Mesenchymal stem cell (in vitro differentiated cells and primary cell): ENCODE measurements at regions not wholly inside any gene's neighbourhood (a gene's known extent, or its start where the extent isn't known, plus 50 kb on each side); places are given as distances from the start of the nearest gene placed in this dataset.
"Not testable (repeated sequence)": the region's sequence is repeated elsewhere in the genome, so short reads cannot be mapped to it uniquely, and the experiment has no call there.

ENCODE experiments used
- DNase-seq: peaks from one replicate; pipeline ENCODE4 v3.0.0-alpha.2; 2013
- H2AFZ ChIP-seq: one replicate; pipeline ENCODE4 v1.6.1; 2013; ENCODE audit warnings: low read depth, mild to moderate bottlenecking, control low read depth, inconsistent platforms, low read length, moderate library complexity
- H2AK5ac ChIP-seq: 2 replicates; pipeline ENCODE4 v1.6.1; 2013; ENCODE audit warnings: low read length, moderate library complexity, mild to moderate bottlenecking, inconsistent platforms; ENCODE audit not compliant: severe bottlenecking
- H2BK120ac ChIP-seq: one replicate; pipeline ENCODE4 v1.6.1; 2013; ENCODE audit warnings: low read depth, mild to moderate bottlenecking, inconsistent platforms, low read length, moderate library complexity
- H2BK12ac ChIP-seq, 2 experiments: one replicate each; pipeline ENCODE4 v1.6.1; 2013; ENCODE audit warnings: inconsistent platforms in 2 of 2, low read length in 2 of 2, mild to moderate bottlenecking in 2 of 2, moderate library complexity in 2 of 2, control low read depth in 1 of 2
- H2BK15ac ChIP-seq: one replicate; pipeline ENCODE4 v1.6.1; 2013; ENCODE audit warnings: mild to moderate bottlenecking, low read depth, inconsistent platforms; ENCODE audit not compliant: poor library complexity, severe bottlenecking
- H2BK5ac ChIP-seq: 2 replicates; pipeline ENCODE4 v1.6.1; 2013; ENCODE audit warnings: low read depth, mild to moderate bottlenecking, low read length, control low read depth, inconsistent platforms; ENCODE audit not compliant: poor library complexity, severe bottlenecking
- H3K14ac ChIP-seq, 2 experiments: one replicate each; pipeline ENCODE4 v1.6.1; 2013; ENCODE audit warnings: inconsistent platforms in 2 of 2, low read length in 2 of 2, control low read depth in 1 of 2, mild to moderate bottlenecking in 1 of 2, moderate library complexity in 1 of 2
- H3K18ac ChIP-seq, 2 experiments: one replicate each; pipeline ENCODE4 v1.6.1; 2013; ENCODE audit warnings: inconsistent platforms in 2 of 2, low read length in 2 of 2, control low read depth in 1 of 2, low read depth in 1 of 2, mild to moderate bottlenecking in 1 of 2
- H3K23ac ChIP-seq, 2 experiments: one replicate each; pipeline ENCODE4 v1.6.1; 2013; ENCODE audit warnings: inconsistent platforms in 2 of 2, low read length in 2 of 2, mild to moderate bottlenecking in 2 of 2, moderate library complexity in 2 of 2, control low read depth in 1 of 2
- H3K27ac ChIP-seq: 2 replicates; pipeline ENCODE4 v1.5.1; 2013; ENCODE audit warnings: mild to moderate bottlenecking, moderate library complexity, low read length, control low read depth, inconsistent platforms; ENCODE audit not compliant: poor library complexity, severe bottlenecking
- H3K27me3 ChIP-seq, 2 experiments: 2 replicates each; pipeline versions ENCODE4 v1.6.1 to v1.7.0; 2013; ENCODE audit warnings: low read length in 2 of 2, mild to moderate bottlenecking in 2 of 2, moderate library complexity in 2 of 2, control low read depth in 1 of 2, inconsistent platforms in 1 of 2; ENCODE audit not compliant: control insufficient read depth in 1 of 2, insufficient read depth in 1 of 2
- H3K36me3 ChIP-seq, 2 experiments: 2 replicates each; pipeline versions ENCODE4 v1.6.1 to v1.7.0; 2013; ENCODE audit warnings: low read length in 2 of 2, control low read depth in 1 of 2, inconsistent platforms in 1 of 2, low read depth in 1 of 2, mild to moderate bottlenecking in 1 of 2; ENCODE audit not compliant: insufficient read depth in 2 of 2, control insufficient read depth in 1 of 2
- H3K4ac ChIP-seq, 2 experiments: one replicate each; pipeline ENCODE4 v1.6.1; 2013; ENCODE audit warnings: inconsistent platforms in 2 of 2, low read length in 2 of 2, mild to moderate bottlenecking in 2 of 2, moderate library complexity in 2 of 2, control low read depth in 1 of 2, low read depth in 1 of 2
- H3K4me1 ChIP-seq: 2 replicates; pipeline ENCODE4 v1.6.1; 2013; ENCODE audit warnings: low read depth, low read length, control low read depth; ENCODE audit not compliant: control insufficient read depth, insufficient read depth
- H3K4me2 ChIP-seq: 2 replicates; pipeline ENCODE4 v1.6.1; 2013; ENCODE audit warnings: low read length, mild to moderate bottlenecking, inconsistent platforms; ENCODE audit not compliant: poor library complexity, severe bottlenecking
- H3K4me3 ChIP-seq, 2 experiments: 2 replicates each; pipeline versions ENCODE4 v1.5.1 to v1.7.0; 2013; ENCODE audit warnings: low read length in 2 of 2, mild to moderate bottlenecking in 2 of 2, control low read depth in 1 of 2, low read depth in 1 of 2; ENCODE audit not compliant: insufficient read depth in 1 of 2
- H3K79me1 ChIP-seq: replicated peaks from 2 replicates; pipeline ENCODE4 v1.6.1; 2013; ENCODE audit warnings: mild to moderate bottlenecking, control low read depth, low read length, inconsistent platforms; ENCODE audit not compliant: poor library complexity, severe bottlenecking
- H3K9ac ChIP-seq: 2 replicates; pipeline ENCODE4 v1.7.0; 2013; ENCODE audit warnings: mild to moderate bottlenecking, low read length, moderate library complexity
- H3K9me3 ChIP-seq: 2 replicates; pipeline ENCODE4 v1.7.0; 2013; ENCODE audit warnings: mild to moderate bottlenecking, low read length; ENCODE audit not compliant: control insufficient read depth
- H4K8ac ChIP-seq: one replicate; pipeline ENCODE4 v1.6.1; 2013; ENCODE audit warnings: inconsistent platforms, mild to moderate bottlenecking, low read length, moderate library complexity
- H4K91ac ChIP-seq: one replicate; pipeline ENCODE4 v1.6.1; 2013; ENCODE audit warnings: mild to moderate bottlenecking, low read length, inconsistent platforms
- WGBS: methylation state at CpG from one replicate; pipeline ENCODE4 v1.1.7; 2013; ENCODE audit warnings: mixed read lengths; 5-methylcytosine and 5-hydroxymethylcytosine counted together

DNA sequence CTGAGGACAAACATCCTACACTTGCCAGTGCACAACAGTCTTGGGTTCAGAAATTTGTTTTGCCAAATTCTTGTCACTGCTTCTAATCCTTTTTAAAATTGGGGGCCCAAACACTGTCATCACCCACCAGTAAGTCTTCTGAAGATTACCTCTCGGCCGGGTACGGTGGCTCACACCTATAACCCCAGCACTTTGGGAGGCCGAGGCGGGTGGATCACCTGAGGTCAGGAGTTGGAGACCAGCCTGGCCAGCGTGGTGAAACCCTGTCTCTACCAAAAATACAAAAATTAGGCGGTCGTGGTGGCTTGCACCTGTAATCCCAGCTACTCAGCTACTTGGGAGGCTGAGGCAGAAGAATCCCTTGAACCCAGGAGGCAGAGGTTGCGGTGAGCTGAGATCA lies 87.8 kb upstream of the DMRT1 start:
- not testable (repeated sequence) for DNase-seq, H4K8ac ChIP-seq, H3K27me3 ChIP-seq, H3K23ac ChIP-seq, H3K9ac ChIP-seq, H3K4me2 ChIP-seq, H3K27ac ChIP-seq, H3K9me3 ChIP-seq, H2AK5ac ChIP-seq, H2AFZ ChIP-seq, H2BK15ac ChIP-seq, H3K18ac ChIP-seq, H2BK5ac ChIP-seq, H2BK12ac ChIP-seq, H3K14ac ChIP-seq, H4K91ac ChIP-seq, H3K4ac ChIP-seq, H3K36me3 ChIP-seq, H3K79me1 ChIP-seq, H3K4me3 ChIP-seq, H2BK120ac ChIP-seq
- H3K4me1 ChIP-seq, result peaks cover 23% of the 10 kb centered on the region
- WGBS, result over 99% methylated on average over 9 of the region's 9 CpGs

DNA sequence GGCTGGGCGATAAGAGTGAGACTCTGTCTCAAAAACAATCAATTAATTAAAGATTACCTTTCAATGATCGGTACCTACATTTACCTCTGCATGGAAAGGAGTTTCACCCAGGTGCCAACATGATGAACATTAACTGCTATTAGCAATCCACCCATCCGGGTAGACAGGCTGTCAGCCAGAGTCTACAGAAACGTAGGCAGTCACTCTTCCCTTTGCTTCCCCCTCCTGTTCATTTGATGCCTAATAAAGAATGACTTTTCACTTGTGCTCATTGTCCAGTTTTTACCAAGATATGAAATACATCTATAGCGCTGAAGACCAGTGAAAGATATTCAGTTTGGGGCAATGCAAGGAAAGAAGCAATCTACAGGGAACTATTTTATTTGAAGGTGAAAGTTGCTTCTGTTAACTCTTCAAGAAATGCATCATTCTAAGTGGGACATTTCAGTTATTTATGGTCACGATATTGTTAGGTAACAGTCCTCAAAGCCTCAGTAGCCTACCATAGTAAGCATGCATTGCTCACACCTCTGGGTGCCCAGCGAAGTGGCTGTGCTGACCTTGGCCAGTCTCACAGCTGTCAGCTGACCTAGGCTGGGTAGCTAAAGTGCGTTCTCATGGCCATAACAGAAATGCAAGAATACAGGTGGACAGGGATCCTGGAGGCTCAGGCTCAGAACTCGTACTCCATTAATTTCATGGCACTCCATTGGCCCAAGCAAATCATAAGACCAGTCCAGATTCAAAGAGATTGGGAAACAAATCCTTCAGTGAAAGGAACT lies 87.2 kb upstream of the DMRT1 start:
- no peak overlapping the region for H2BK15ac ChIP-seq
- peak overlapping the region in 1 of 2 experiments; percentile 38 for H2BK12ac ChIP-seq
- peak overlapping the region; percentile 39 for H2AK5ac ChIP-seq
- H4K8ac ChIP-seq, result peak overlapping the region; percentile 27
- peak overlapping the region; percentile 18 to 69 for H3K18ac ChIP-seq
- H2AFZ ChIP-seq, result no peak overlapping the region
- H2BK5ac ChIP-seq, result no peak overlapping the region
- no peak overlapping the region for H4K91ac ChIP-seq
- no peak overlapping the region for H3K4me3 ChIP-seq
- H3K23ac ChIP-seq, result no peak overlapping the region
- H3K27ac ChIP-seq, result no peak overlapping the region
- H3K4me2 ChIP-seq, result no peak overlapping the region
- no peaks in the 10 kb centered on the region for H3K79me1 ChIP-seq
- WGBS, result 94% methylated on average over 9 of the region's 9 CpGs
- DNase-seq, result no peak
- no peak overlapping the region for H3K14ac ChIP-seq
- H3K9ac ChIP-seq, result no peak overlapping the region
- H3K4ac ChIP-seq, result peak overlapping the region in 1 of 2 experiments; percentile 32
- no peaks in the 10 kb centered on the region for H3K27me3 ChIP-seq
- no peaks in the 10 kb centered on the region for H3K9me3 ChIP-seq
- H2BK120ac ChIP-seq, result no peak overlapping the region
- H3K36me3 ChIP-seq, result no peaks in the 10 kb centered on the region
- H3K4me1 ChIP-seq, result peaks cover 23% of the 10 kb centered on the region

DNA sequence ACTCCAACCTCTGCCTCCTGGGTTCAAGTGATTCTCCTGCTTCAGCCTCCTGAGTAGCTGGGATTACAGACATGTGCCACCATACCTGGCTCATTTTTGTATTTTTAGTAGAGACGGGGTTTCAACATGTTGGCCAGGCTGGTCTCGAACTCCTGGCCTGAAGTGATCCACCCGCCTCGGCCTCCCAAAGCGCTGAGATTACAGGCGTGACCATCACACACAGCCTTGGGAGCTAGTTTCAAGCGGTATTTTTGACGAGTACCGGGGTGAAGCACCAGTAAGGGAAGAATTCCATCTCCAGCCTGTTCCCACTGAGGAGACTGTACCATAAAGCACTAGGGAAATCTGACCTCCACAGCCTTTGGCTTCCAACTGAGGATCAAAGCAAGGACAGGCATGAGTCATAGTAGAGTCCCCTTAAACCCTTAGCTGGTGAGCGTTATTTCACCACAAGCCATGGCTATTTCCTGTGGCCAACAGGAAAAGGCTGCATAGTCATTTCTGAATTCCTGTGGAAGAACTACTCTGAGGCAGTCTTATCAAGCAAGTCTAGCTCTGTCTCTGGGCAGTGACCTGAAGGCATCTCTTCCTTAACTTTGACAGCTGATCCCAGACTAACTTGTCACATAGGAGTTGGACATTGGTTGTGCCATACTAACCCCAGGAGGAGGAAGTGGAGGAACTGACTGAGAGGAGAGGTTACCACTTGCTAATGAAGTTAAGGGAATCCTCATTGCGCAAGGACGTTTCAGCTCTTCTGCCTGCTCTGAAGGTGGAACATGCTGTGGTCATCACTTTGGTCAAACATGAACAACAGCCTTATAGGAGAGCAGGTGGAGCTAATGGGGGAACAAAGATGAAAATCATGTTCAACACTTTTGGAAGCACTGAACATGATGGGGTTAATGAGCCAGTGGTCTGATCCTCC lies 85.8 kb upstream of the DMRT1 start:
- no peak overlapping the region for H2AK5ac ChIP-seq
- 79% methylated on average over 12 of the region's 12 CpGs for WGBS
- H3K9ac ChIP-seq, result peak overlapping the region; percentile 28
- H2BK5ac ChIP-seq, result no peak overlapping the region
- no peak overlapping the region for H2AFZ ChIP-seq
- H3K36me3 ChIP-seq, result no peaks in the 10 kb centered on the region
- no peak overlapping the region for H2BK120ac ChIP-seq
- H2BK12ac ChIP-seq, result peak overlapping the region; percentile 8 to 9
- no peaks in the 10 kb centered on the region for H3K27me3 ChIP-seq
- no peak overlapping the region for H3K14ac ChIP-seq
- H3K4ac ChIP-seq, result peak overlapping the region in 1 of 2 experiments; percentile 60
- no peaks in the 10 kb centered on the region for H3K9me3 ChIP-seq
- peak; percentile 95 for DNase-seq
- H3K4me2 ChIP-seq, result no peak overlapping the region
- peak overlapping the region; percentile 4 for H3K27ac ChIP-seq
- H3K18ac ChIP-seq, result peak overlapping the region; percentile 14 to 40
- peak overlapping the region; percentile 5 for H4K91ac ChIP-seq
- peak overlapping the region; percentile 59 for H4K8ac ChIP-seq
- peaks cover 22% of the 10 kb centered on the region for H3K4me1 ChIP-seq
- no peak overlapping the region for H2BK15ac ChIP-seq
- no peak overlapping the region for H3K23ac ChIP-seq
- H3K4me3 ChIP-seq, result no peak overlapping the region
- no peaks in the 10 kb centered on the region for H3K79me1 ChIP-seq
